Gastrocnemius medialis (tissue), 4 donors: ENCODE measurements at regions not wholly inside any gene's neighbourhood (a gene's known extent, or its start where the extent isn't known, plus 50 kb on each side); places are given as distances from the start of the nearest gene placed in this dataset.

Source experiments
- CTCF ChIP-seq, 5 experiments: fragments of 450-650 bp in 3 of 5; fragments of 200-600 bp in 2 of 5; sonication (generic) in 2 of 5; IDR thresholded peaks in 4 of 5; conservative IDR thresholded peaks in 1 of 5; 1 replicate in 4 of 5; 2 replicates in 1 of 5; pipeline ENCODE4 v1.5.1; 2016 to 2019; ENCODE audit warnings: antibody characterized with exemption in 5 of 5, mild to moderate bottlenecking in 3 of 5, moderate library complexity in 3 of 5
- POLR2A ChIP-seq, 2 donors: fragments of 450-650 bp; IDR thresholded peaks; one replicate each; pipeline ENCODE4 v1.6.1; 2017; ENCODE audit warnings: antibody characterized with exemption in 2 of 2, mild to moderate bottlenecking in 2 of 2, moderate library complexity in 2 of 2

GRCh38 chr3:13712682-13713180 is 163.8 kb downstream of the FBLN2 start:
- TF ChIP-seq POLR2A (IDR thresholded peaks at IDR 0.05) (no peak), CTCF (IDR thresholded peaks at IDR 0.05 in 4 of 5, conservative IDR thresholded peaks at IDR 0.05 in 1 of 5) (no peak)
